Activated T-helper 1 cell treated with Interleukin-2 at 50 U/mL for 16 hours (primary cell): ENCODE measurements at regions not wholly inside any gene's neighbourhood (a gene's known extent, or its start where the extent isn't known, plus 50 kb on each side); places are given as distances from the start of the nearest gene placed in this dataset.

Experiments used
- DNase-seq: peaks from one replicate; pipeline ENCODE4 v3.0.0-alpha.2; 2020; ENCODE audit warnings: low read depth

DNA sequence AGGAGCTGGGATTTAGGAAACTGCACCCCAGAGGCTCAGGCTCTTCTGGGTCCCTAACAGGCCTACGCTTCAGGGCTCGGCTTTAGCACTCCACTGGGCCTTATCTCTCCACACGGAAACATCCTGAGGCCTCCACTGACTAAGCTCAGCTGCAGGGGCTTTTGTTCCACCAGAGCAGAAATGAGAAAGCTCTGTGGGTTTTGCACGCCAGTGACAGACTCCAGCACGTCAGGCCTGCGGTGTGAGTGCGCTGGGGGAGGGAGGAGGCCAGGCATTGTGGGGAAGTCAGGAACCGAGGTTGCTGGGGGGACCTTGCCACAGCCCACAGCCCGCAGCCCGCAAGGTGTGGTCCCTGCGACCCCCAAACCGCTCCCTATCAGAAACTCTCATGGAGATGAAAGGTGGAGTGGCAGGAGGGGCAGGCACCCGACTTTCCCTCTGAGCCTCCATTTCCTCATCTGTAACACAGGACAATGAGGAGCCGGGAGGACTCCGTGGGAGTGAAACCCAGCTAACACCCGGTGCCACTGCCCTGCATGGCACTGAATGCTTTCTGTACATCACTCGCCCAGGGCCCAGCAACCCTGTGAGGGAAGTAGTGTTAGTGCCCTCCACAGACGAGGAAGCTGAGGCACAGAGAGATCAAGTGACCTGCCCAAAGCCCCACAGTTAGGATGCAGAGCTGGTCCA is 106.5 kb downstream of the TPRA1 start:
- DNase-seq = no peak

DNA sequence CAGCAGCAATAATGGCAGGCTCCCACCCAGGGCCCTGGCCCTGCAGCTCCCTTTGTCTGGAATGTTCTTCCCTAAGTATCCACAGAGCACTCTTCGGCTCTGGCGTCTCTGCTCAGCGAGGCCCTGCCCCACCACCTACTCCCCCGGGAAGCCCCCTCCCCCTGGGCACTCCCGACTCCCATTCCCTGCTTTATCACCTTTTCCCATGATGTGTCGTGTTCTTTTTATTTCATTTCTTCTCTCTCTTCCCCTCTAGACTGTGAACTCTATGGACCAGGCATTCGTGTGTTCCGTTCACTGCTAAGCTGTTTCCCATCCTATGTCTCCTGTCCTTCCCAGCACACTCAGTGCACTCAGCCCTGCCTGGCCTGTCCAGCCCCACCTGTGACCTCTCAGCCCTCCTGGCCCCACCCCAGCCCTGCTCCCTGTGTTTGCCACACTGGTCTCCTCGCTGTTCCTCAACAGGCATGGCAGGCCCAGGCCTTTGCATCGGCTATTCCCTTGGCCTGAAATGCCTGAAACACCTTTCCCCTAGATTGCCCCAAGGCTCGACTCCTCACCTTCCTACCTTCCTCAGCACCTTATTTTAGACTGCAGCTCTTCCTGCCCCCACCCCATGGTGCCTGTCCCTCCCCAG is 107.4 kb downstream of the TPRA1 start:
- DNase-seq = no peak

DNA sequence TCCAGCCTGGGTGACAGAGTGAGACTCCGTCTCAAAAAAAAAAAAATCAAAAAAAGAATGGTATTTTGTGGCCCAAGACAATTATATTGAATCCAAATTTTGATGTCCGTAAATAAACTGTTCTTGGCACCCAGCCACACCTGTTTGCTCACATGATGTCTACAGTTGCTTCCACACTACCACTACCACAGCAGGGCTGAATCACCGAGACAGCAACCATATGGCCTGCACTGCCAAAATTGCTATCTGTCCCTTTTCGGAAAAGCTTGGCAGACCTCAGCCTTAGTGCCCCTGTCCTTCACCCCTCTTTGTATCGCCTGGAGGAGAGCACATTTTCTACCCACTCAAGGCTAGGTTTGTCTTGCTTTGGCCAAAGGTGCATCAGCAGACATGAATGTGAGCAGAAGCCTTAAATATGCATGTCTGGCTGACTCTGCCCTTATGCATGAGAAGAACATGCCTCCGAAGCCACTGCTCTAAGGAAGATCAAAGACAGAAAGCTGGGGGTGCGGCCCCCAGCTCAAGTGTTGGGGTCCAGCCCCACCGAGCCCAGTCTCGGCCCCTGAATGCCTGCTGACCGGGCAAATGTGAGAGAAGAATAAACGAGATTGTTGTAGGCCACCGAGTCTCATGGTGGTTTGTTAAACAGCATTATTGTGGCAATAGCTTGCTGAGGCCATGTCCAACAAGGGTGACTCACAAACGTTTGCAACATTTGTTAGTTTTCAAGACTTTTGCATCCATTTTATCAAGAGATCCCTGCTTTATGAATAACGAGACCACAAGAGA is 108.1 kb downstream of the TPRA1 start:
- DNase-seq = no peak

DNA sequence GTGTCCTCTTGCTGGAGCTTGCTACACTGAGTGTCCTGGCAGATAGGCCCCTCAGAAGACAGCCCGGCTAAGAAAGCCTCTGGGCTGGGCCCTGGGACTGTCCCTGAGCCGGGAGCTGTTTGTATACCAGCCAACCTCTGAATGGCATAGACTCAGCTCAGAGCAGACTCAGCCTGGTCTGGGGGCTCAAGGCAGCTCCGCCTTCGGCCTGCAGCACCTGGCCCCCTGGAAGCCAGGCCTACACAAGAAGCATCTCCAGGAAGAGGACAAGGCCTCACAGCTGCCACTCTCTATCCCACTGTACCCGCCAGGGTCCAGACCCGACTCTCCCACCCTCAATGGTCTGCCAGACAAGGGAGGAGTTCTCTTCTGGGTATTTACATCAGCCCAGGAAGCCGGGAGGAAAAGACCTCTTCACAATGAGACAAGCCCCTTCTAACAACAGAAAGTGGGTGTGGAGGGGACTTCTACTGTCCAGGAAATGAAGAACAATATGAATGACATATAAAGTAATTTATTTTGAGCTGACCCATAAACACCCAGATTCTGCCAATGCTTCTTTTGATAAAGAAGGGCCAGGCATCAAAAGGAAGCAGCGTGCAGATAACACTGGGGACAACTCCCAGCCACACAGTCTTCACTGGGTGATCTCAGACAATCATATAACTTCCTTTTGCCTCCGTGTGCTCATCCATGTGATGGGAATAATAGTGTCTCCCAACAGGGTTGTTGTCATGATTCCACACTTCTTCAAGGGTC is 110.2 kb downstream of the TPRA1 start:
- no peak for DNase-seq

DNA sequence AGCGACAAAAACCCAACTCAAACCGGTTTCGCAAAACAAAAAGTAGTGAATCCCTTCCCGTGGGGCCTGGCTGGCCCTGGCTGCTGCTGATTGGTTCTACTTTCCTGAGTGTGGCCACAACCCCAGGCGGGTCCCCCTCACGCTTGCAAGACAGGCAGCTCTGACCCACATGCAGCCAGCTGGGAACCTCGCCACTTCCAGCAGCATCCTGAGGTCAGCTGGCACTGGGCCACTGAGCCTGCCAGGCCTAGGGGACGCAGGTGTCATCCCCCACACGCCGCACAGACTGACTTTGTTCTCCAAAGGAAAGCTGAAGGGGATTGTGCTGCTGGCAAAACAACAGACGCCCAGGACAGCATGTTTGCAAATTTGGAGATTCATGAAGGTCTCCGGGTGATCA is 111.1 kb downstream of the TPRA1 start:
- DNase-seq = no peak

DNA sequence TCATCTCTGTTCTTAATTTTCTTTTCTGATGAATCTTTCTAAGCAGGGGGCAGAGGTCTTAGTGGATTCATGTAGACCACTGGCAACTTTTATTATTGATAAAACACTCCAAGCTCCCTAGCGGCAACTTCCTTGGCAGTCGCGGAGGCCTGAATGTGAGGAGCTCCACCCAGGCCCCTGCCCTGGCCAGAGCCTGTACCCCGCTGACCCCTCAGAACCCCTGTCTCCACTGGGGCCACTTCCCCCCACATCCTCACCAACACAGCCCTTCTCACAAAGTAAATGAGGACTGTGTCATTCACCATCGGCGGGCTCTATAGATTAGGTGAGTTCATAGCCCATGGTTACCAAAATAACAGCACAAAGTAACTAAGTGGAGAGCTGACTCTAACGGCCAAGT is 111.6 kb downstream of the TPRA1 start:
- DNase-seq = no peak

DNA sequence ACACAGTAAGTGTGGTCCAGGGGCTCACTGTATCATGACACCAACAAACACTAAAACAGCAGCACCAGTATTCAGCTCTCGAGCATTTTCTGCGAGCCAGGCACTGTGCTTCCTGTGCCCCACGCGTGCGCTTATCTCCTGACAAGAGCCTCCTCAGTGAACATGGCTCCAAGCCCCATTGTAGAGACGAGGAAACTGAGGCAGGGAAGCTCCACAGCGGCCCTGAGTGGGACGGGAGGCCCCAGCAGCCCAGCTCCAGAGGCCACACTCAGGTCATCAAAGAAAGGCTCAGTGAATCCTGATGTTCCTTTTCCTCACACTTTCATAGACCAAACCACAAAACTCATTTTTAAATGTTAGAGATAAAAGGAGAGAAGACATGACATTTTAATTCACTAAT is 113.1 kb downstream of the TPRA1 start:
- no peak for DNase-seq

DNA sequence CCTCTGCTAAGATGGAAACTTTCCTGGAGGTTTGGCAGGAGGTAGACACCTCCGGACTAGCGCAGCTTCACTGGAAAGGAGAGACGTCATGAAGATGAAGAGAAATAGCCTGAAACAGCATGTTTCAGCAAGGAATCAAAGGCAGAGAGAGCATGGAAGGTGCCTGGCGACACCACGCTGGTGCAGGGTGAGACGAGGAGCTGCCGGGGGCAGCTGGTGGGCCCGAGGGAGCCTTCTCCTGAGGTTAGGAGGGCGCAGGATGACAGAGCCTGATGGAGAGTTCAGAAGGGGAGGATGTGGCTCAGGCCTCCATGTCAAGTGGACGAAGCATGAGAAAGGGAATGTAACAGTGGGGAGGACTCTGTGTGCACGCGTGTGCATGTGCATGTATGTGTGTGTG is 113.6 kb downstream of the TPRA1 start:
- no peak for DNase-seq

DNA sequence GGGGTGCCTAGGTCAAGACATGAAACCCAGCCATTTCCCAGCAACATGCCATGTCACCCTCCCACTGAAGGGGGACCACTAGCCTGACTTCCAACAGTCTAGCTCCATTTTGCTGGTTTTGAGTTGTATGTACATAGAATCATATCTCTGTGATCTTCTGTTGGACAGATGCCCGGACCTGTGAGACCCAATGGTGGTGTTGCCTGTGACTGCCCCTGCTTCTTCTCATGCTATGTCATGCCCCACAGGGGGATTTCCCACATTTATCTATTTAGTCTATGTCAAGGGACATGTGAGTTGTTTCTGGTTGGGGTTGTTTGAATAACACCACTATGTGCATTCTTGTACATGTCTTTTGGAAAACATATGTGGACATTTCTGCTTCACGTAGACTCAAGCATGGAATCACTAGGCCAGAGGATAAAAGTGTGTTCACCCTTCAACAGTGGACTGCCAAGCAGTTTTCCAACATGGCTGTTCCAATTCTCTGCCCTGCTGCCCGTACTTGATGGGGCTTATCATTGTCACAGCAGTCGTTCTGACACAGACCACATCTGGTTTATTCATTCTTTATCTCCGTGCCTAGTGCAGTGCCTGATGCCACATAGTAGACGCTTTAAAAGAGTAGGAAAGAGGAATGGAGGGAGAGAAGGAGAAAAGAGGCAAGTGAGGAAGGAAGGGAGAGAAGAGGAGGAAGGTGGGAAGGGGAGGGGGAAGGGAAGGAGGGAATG is 114.4 kb downstream of the TPRA1 start:
- no peak for DNase-seq

DNA sequence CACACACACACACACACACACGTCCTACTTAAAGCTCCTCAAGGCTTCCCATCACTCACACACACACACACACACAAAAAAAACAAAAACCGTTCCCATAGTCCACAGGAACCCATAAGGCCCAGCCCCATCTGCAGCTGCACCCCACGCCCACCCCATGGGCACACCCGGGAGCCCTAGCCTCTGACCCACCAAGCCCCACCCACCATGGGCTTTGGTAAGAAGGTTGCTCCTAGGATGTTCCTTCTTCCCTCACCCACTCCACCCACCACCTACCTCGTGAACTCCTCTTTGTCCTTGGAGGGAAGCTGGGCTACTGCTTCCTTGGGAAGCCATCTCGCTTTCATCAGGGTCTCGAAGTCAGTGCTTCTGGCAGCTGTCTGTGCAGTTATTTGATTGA is 115.1 kb downstream of the TPRA1 start:
- DNase-seq = no peak

DNA sequence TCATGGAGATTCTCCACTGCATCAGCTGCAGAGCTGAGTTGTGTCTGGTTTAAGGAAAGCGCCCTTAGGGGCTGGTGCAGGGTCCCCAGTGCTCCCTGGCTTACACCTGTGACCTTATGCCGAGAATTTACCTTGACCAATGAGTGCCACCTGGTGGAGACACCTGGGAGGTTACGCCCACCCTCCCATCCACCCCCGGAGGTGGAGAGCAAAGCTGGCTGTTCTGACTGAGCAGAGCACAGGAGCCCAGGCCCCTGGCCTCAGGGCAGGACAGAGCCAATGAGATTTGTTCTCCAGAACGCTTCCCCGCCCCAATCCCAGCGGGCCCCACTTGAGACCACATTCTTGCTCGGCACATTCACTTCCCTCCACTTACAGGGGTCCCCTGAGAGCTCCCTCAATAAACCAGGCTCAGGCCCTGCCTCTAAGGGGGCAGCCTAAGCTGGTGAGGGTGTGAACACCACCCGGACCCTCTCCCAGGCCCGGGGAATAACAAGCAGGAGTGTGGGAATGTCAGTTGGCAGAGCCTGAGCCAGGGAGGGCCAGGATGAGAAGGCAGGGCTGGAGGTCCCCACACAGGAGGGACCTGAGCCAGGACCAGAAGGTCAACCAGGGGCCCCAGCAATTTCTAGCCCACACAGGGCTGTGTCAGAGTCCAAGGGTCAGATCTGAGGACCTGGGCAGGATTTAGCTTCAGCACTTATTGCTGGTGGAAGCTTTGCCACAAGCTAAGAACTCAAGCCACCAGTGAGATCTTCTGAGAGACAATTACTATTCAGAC is 117.1 kb downstream of the TPRA1 start:
- no peak for DNase-seq

DNA sequence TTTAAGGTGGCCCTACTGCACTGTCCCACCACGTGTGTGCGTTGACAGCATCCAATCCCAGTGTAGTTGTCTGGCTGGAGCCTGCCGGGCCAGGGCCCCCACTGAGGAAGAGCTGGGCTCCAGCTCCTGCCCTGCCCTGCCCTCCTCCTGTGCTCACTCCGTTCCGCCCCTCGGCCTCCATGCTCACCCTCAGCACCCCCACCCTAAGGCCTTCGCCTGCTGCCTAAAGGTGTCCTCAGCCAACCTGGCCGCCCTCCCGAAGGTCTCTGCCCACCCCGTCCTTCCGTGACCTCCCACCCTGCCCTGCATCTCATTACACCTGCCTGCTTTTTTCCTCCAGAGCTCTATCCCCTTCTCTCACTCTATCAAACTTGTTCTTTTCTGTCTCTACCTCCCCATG is 118.0 kb downstream of the TPRA1 start:
- no peak for DNase-seq

DNA sequence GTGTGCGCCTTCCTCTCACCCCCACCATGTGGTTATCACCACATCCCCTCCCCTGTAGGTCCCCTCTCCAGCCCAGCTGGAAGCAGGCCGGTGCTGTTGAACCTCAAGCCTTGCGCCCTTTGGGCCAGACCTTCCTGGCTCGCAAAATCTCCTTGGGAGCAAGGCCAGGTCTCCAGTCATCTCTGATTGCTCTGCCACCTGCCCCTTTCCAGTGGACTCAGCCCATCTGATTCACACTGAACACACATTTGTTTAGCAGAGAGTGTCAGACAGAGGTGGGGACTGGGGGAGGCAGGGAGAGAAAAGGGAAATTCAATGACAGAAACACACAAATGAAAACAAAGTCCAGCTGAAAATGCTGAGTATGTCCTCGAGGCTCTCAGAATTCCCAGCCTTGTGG is 119.4 kb downstream of the TPRA1 start:
- DNase-seq = no peak

DNA sequence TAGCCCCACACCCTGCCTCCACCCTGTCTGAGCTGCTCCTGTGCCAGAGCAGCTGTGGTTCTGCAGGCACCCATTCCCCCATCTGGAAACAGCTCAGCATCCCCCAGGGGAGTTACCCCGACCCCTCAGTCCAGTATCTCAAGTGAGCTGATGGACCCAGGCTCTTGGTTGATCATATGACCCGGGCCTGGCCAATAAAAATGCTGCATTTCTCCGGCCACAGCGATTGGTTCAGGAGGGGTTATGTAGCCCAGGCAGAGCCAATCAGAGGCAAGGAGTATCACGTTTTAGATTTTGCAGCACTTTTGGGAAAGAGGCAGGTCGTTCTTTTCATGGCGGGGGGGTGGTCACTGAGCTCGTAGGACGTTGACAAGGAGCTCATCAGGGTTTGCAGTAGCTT is 120.8 kb downstream of the TPRA1 start:
- no peak for DNase-seq

DNA sequence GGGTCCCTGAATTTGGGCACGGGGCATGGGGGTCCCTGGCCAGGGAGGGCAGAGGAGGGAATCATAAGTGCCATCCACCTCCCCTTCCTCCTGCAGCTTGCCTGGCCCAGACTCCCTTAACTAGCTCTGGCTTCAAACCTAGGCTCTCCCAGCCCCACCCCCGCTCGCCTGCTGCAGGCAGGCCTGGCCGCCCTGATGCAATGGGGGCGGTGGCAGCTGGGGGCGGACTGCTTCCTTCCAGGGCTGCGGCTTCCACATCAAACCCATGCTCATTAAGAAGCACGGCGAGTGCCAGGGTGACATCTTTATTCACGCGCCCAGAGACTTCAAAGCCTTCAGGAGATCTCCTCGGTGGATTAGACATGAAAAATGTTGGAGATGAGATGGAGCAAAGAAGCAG is 123.1 kb downstream of the TPRA1 start:
- no peak for DNase-seq

DNA sequence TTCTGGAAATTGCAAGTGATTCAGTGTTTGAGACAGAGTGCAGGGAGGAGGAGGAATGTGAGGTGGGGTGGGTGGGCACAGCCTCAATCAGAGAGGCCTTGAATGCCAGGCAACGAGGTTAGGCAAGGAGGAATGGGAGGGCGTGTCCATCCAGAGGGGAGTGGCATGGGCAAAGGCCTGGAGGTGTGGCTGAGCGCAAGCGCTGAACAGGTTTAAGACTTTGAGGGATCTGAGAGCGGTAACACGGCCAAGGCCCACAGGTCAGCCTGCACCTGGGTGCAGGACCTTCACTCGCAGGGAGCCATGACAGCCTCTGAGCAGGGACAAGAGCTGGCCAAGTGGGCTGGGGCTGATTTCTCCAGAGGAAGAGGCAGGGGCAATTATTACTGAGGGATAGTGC is 125.9 kb downstream of the TPRA1 start:
- no peak for DNase-seq

DNA sequence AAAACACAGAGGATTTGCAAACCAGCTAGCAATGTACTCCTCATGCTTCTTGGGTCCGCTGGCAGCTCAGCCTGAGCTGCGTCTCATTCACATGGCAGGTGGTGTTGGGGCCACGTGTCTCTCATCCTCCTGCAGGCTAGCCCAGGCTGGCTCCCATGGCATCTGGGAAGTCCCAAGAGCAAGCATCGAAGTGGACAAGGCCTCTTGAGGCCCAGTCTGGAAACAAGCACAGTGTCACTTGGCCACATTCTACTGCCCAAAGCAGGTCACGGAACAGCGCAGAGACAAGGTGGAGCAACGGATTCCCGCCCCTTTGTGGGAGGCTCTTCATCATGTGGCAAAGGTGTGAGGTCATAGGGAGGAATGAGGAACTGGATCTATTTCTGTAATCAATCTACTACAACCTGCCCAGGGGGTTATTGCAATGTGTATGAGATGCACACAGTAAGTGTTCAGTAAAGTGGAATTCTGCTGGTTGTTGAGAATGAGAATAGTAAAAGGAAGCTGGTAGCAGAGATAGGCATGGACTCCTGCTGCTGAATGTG is 128.3 kb downstream of the TPRA1 start:
- DNase-seq = no peak

DNA sequence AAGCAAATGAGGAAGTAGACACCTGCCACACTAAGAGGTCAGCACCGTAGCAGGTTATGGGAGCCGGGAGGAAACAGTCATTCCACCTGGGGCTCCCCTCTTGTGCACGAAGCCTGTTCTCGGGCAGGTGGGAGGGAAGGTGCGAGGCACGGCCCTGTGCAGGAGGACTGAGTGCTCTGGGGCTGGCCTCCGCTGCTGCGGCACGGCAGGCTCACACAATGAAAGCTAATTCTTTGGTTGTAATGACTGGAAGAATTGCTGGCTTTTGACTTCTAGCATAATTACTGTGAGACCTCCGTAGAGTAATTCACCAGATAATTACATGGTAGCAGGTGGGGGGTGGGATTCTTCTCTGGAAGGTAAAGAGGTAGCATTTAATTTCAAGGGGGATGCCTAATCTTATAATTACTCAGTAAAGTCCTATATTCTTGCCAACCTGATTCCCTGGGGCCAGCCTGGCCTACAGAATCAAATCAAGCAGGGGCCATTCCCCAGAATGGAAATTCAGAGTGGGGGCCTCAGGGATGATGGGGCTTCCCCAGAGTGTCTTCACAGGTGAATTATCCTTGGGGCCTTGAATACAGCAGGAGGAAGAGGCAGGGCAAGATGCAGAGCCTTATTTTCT is 129.1 kb downstream of the TPRA1 start:
- no peak for DNase-seq

DNA sequence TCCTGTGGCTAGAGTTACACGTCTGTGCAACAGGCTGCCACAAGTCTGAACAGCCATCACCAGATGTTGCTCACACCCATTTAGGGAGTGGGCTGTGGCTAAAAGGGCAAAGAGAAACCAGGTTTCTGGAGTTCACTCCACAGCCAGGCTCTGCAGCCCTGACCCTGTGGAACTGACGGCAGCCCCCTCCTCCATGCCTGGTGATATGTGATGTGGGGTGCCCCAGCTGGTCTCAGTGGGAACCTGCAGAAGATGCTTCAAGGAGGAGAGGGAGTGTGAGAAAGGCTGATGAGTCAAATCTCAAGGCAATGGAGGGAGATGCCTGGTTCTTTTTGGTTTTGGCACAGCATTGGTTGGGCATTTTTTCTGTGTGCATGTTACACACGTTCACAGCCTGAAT is 130.6 kb downstream of the TPRA1 start:
- DNase-seq = no peak
